H1 (cell line): ENCODE measurements at regions not wholly inside any gene's neighbourhood (a gene's known extent, or its start where the extent isn't known, plus 50 kb on each side); places are given as distances from the start of the nearest gene placed in this dataset.

Experiments
- BRCA1 ChIP-seq: IDR thresholded peaks from 2 replicates; pipeline ENCODE4 v1.6.1; 2012; ENCODE audit warnings: low read depth, low read length, improper control_type of control experiment
- CHD7 ChIP-seq: fragments of 300-600 bp; sonication (generic); IDR thresholded peaks from 2 replicates; pipeline ENCODE4 v1.7.1; 2012; ENCODE audit warnings: low read length, moderate library complexity, mild to moderate bottlenecking, inconsistent platforms; ENCODE audit not compliant: insufficient replicate concordance
- SIRT6 ChIP-seq: IDR thresholded peaks from one replicate; pipeline ENCODE4 v1.7.1; 2012; ENCODE audit warnings: low read length, inconsistent platforms
- TAF1 ChIP-seq: IDR thresholded peaks from 2 replicates; pipeline ENCODE4 v1.6.1; 2011; ENCODE audit warnings: mild to moderate bottlenecking, low read depth, low read length

GRCh38 chr5:92468295-92468694, 1085.2 kb upstream of the ARRDC3 start (continued):
- TF ChIP-seq CHD7 (no peak), SIRT6 (no peak), TAF1 (no peak), BRCA1 (no peak)
